Liver (tissue), 8 donors: ENCODE measurements at regions not wholly inside any gene's neighbourhood (a gene's known extent, or its start where the extent isn't known, plus 50 kb on each side); places are given as distances from the start of the nearest gene placed in this dataset.

Experiments
- DNase-seq: peaks from one replicate; pipeline ENCODE4 v3.0.0-alpha.2; 2017; ENCODE audit warnings: low spot score
- H3K27ac ChIP-seq, 2 donors: one replicate each; pipeline ENCODE4 v1.7.0; 2013; ENCODE audit warnings: inconsistent platforms in 2 of 2, low read length in 2 of 2, control low read depth in 1 of 2, low read depth in 1 of 2, mild to moderate bottlenecking in 1 of 2
- H3K27me3 ChIP-seq, 4 donors: one replicate each; pipeline versions ENCODE4 v1.6.1 to v1.7.0; 2013; ENCODE audit warnings: low read length in 3 of 4, inconsistent platforms in 1 of 4, mild to moderate bottlenecking in 1 of 4, moderate library complexity in 1 of 4; ENCODE audit not compliant: control insufficient read depth in 4 of 4, insufficient read depth in 4 of 4
- H3K36me3 ChIP-seq, 4 donors: one replicate each; pipeline versions ENCODE4 v1.6.1 to v1.7.0; 2013; ENCODE audit warnings: low read length in 3 of 4, mild to moderate bottlenecking in 3 of 4, low read depth in 1 of 4, moderate library complexity in 1 of 4; ENCODE audit not compliant: control insufficient read depth in 4 of 4, insufficient read depth in 3 of 4
- H3K4me1 ChIP-seq, 4 donors: one replicate each; pipeline versions ENCODE4 v1.6.1 to v1.7.0; 2013; ENCODE audit warnings: low read length in 3 of 4, mild to moderate bottlenecking in 3 of 4, moderate library complexity in 1 of 4; ENCODE audit not compliant: control insufficient read depth in 4 of 4, insufficient read depth in 4 of 4
- H3K4me3 ChIP-seq, 3 donors: one replicate each; pipeline versions ENCODE4 v1.6.1 to v1.7.0; 2013; ENCODE audit warnings: low read length in 3 of 3, control low read depth in 1 of 3, low read depth in 1 of 3, mild to moderate bottlenecking in 1 of 3
- H3K9ac ChIP-seq, 2 donors: one replicate each; pipeline ENCODE4 v1.7.0; 2013; ENCODE audit warnings: low read length in 2 of 2, mild to moderate bottlenecking in 2 of 2, moderate library complexity in 2 of 2, control low read depth in 1 of 2, low read depth in 1 of 2
- H3K9me3 ChIP-seq, 4 donors: one replicate each; pipeline versions ENCODE4 v1.6.1 to v1.7.0; 2013; ENCODE audit warnings: low read length in 3 of 4; ENCODE audit not compliant: control insufficient read depth in 4 of 4
- ATF3 ChIP-seq: IDR thresholded peaks from 2 replicates; pipeline ENCODE4 v1.6.1; 2016; ENCODE audit warnings: antibody characterized with exemption
- CTCF ChIP-seq: fragments of 150-350 bp; IDR thresholded peaks from 2 replicates; pipeline ENCODE4 v1.5.1; 2017; ENCODE audit warnings: improper control_type of control experiment, low read depth, low read length; ENCODE audit not compliant: missing input control
- EGR1 ChIP-seq, 2 donors: IDR thresholded peaks; 2 replicates each; pipeline ENCODE4 v1.6.1; 2016 to 2018; ENCODE audit warnings: antibody characterized with exemption in 2 of 2, low read depth in 2 of 2
- FOXA1 ChIP-seq: IDR thresholded peaks from 2 replicates; pipeline ENCODE4 v1.6.1; 2016; ENCODE audit warnings: antibody characterized with exemption
- FOXA2 ChIP-seq: IDR thresholded peaks from 2 replicates; pipeline ENCODE4 v1.6.1; 2016; ENCODE audit warnings: antibody characterized with exemption
- GABPA ChIP-seq, 2 donors: IDR thresholded peaks in 1 of 2; conservative IDR thresholded peaks in 1 of 2; 2 replicates each; pipeline ENCODE4 v1.6.1; 2016; ENCODE audit warnings: antibody characterized with exemption in 2 of 2, mild to moderate bottlenecking in 1 of 2, moderate library complexity in 1 of 2
- HNF4A ChIP-seq, 2 donors: conservative IDR thresholded peaks; 2 replicates each; pipeline ENCODE4 v1.6.1; 2016; ENCODE audit warnings: antibody characterized with exemption in 2 of 2, mild to moderate bottlenecking in 2 of 2
- HNF4G ChIP-seq: IDR thresholded peaks from 2 replicates; pipeline ENCODE4 v1.6.1; 2016; ENCODE audit warnings: antibody characterized with exemption
- JUND ChIP-seq, 2 donors: IDR thresholded peaks; 2 replicates each; pipeline ENCODE4 v1.6.1; 2016; ENCODE audit warnings: antibody characterized with exemption in 2 of 2
- MAX ChIP-seq: IDR thresholded peaks from 2 replicates; pipeline ENCODE4 v1.6.1; 2016; ENCODE audit warnings: antibody characterized with exemption
- NR2F2 ChIP-seq: IDR thresholded peaks from 2 replicates; pipeline ENCODE4 v1.6.1; 2016; ENCODE audit warnings: antibody characterized with exemption
- RAD21 ChIP-seq, 2 donors: IDR thresholded peaks; 2 replicates each; pipeline ENCODE4 v1.6.1; 2016; ENCODE audit warnings: antibody characterized with exemption in 2 of 2, mild to moderate bottlenecking in 2 of 2
- RXRA ChIP-seq, 2 donors: IDR thresholded peaks; 2 replicates each; pipeline ENCODE4 v1.6.1; 2017 to 2018; ENCODE audit warnings: antibody characterized with exemption in 2 of 2, mild to moderate bottlenecking in 1 of 2
- SP1 ChIP-seq: IDR thresholded peaks from 2 replicates; pipeline ENCODE4 v1.6.1; 2018; ENCODE audit warnings: antibody characterized with exemption, mild to moderate bottlenecking
- TAF1 ChIP-seq: conservative IDR thresholded peaks from 2 replicates; pipeline ENCODE4 v1.6.1; 2016; ENCODE audit warnings: antibody characterized with exemption, mild to moderate bottlenecking
- YY1 ChIP-seq: IDR thresholded peaks from 2 replicates; pipeline ENCODE4 v1.6.1; 2016; ENCODE audit warnings: antibody characterized with exemption, mild to moderate bottlenecking
- ZBTB33 ChIP-seq: IDR thresholded peaks from 2 replicates; pipeline ENCODE4 v1.6.1; 2016; ENCODE audit warnings: antibody characterized with exemption
- WGBS: extraction: QIAGEN DNeasy Blood & Tissue Kit; methylation state at CpG from one replicate; pipeline ENCODE4 v1.1.7; 2013; 5-methylcytosine and 5-hydroxymethylcytosine counted together
- TF ChIP-seq, protein P1 (sequence below): IDR thresholded peaks from 2 replicates; pipeline ENCODE4 v1.6.1; 2016; ENCODE audit warnings: antibody characterized with exemption, mild to moderate bottlenecking
- donor health status: healthy.
- donor health status: healthy.
- donor health status: healthy.
- donor health status: healthy.
- donor health status: healthy.

- Histone ChIP-seq H3K27me3 (no peaks in the 10 kb centered on the region), H3K27ac (peak overlapping the region; percentile 62 to 71), H3K4me1 (peaks cover 5 to 25% (median 13%) of the 10 kb centered on the region in 4 donors), H3K4me3 (no peak overlapping the region), H3K9me3 (no peaks in the 10 kb centered on the region), H3K36me3 (no peaks in the 10 kb centered on the region), H3K9ac (no peak overlapping the region)
- DNase-seq: no peak
- TF ChIP-seq HNF4G: no peak
- no peak for TF ChIP-seq ATF3
- TF ChIP-seq FOXA1: no peak
- no peak for TF ChIP-seq CTCF
- TF ChIP-seq, protein P1, sequence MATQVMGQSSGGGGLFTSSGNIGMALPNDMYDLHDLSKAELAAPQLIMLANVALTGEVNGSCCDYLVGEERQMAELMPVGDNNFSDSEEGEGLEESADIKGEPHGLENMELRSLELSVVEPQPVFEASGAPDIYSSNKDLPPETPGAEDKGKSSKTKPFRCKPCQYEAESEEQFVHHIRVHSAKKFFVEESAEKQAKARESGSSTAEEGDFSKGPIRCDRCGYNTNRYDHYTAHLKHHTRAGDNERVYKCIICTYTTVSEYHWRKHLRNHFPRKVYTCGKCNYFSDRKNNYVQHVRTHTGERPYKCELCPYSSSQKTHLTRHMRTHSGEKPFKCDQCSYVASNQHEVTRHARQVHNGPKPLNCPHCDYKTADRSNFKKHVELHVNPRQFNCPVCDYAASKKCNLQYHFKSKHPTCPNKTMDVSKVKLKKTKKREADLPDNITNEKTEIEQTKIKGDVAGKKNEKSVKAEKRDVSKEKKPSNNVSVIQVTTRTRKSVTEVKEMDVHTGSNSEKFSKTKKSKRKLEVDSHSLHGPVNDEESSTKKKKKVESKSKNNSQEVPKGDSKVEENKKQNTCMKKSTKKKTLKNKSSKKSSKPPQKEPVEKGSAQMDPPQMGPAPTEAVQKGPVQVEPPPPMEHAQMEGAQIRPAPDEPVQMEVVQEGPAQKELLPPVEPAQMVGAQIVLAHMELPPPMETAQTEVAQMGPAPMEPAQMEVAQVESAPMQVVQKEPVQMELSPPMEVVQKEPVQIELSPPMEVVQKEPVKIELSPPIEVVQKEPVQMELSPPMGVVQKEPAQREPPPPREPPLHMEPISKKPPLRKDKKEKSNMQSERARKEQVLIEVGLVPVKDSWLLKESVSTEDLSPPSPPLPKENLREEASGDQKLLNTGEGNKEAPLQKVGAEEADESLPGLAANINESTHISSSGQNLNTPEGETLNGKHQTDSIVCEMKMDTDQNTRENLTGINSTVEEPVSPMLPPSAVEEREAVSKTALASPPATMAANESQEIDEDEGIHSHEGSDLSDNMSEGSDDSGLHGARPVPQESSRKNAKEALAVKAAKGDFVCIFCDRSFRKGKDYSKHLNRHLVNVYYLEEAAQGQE: no peak
- no peak for TF ChIP-seq TAF1
- no peak for TF ChIP-seq ZBTB33
- TF ChIP-seq SP1: no peak
- TF ChIP-seq JUND (IDR thresholded peaks at IDR 0.05): no peak
- TF ChIP-seq FOXA2: no peak
- no peak for TF ChIP-seq NR2F2
- TF ChIP-seq GABPA (IDR thresholded peaks at IDR 0.05 in 1 of 2, conservative IDR thresholded peaks at IDR 0.05 in 1 of 2): no peak
- TF ChIP-seq EGR1 (IDR thresholded peaks at IDR 0.05; ENCODE audit: low read depth in 2 of 2): no peak
- no peak for TF ChIP-seq MAX
- no peak for TF ChIP-seq HNF4A (conservative IDR thresholded peaks at IDR 0.05)
- no peak for TF ChIP-seq YY1
Measured at GRCh38 chr11:76268498-76268897, 62.2 kb upstream of the WNT11 start.

DNA sequence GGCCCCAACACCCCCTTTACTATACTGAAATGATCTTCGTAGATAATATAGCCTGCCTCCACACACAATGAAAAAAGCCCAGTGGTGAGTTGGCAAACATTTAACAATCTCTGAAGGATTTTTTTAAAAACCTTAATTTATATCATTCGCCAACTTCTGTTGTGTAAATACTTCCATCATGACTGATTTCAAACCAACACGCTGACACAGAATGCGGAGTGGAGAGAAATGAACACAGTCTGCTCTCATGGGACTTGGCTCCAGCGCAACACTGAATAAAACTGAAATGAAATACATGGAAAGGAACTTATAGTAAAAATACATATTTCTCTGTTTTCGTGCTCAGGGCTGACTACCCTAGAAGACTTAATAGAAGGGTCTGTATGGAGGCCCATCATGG is 61.3 kb upstream of the WNT11 start:
- DNase-seq: no peak
- Histone ChIP-seq H3K27me3 (no peaks in the 10 kb centered on the region), H3K9ac (no peak overlapping the region), H3K27ac (no peak overlapping the region), H3K9me3 (no peaks in the 10 kb centered on the region), H3K4me3 (no peak overlapping the region), H3K4me1 (peaks cover 5 to 25% (median 13%) of the 10 kb centered on the region in 4 donors), H3K36me3 (no peaks in the 10 kb centered on the region)
- TF ChIP-seq TAF1: no peak
- TF ChIP-seq RAD21 (IDR thresholded peaks at IDR 0.05): no peak
- no peak for TF ChIP-seq RXRA (IDR thresholded peaks at IDR 0.05)
- no peak for TF ChIP-seq ZBTB33
- no peak for TF ChIP-seq MAX
- no peak for TF ChIP-seq JUND (IDR thresholded peaks at IDR 0.05)
- 93% methylated on average over 6 of the region's 6 CpGs for WGBS
